GM12892 (cell line): ENCODE measurements at regions not wholly inside any gene's neighbourhood (a gene's known extent, or its start where the extent isn't known, plus 50 kb on each side); places are given as distances from the start of the nearest gene placed in this dataset.

ENCODE experiments used
- DNase-seq: peaks from one replicate; pipeline ENCODE4 v3.0.0; 2011; ENCODE audit not compliant: insufficient read length
- FAIRE-seq: peaks from 2 replicates; lab custom pipeline; 2011; peaks lifted over from hg19 to GRCh38; lab: Jason Lieb, UNC
- POLR2A ChIP-seq: IDR thresholded peaks from 2 replicates; pipeline ENCODE4 v1.6.1; 2011; ENCODE audit warnings: low read depth, low read length, control low read depth
- POLR2AphosphoS5 ChIP-seq: IDR thresholded peaks from 2 replicates; pipeline ENCODE4 v1.6.1; 2011; ENCODE audit warnings: low read depth, low read length, control low read depth
- TAF1 ChIP-seq: IDR thresholded peaks from 2 replicates; pipeline ENCODE4 v1.6.1; 2011; ENCODE audit warnings: low read depth, mild to moderate bottlenecking, control low read depth, low read length, borderline replicate concordance

GRCh38 chr1:81174052-81174451 lies 626.7 kb upstream of the ADGRL2 start:
- FAIRE-seq (no peak), DNase-seq (no peak)
- no peak for TF ChIP-seq POLR2A
- TF ChIP-seq POLR2AphosphoS5 = no peak
- no peak for TF ChIP-seq TAF1

- no peak for DNase-seq
- TF ChIP-seq POLR2A = no peak
- TF ChIP-seq POLR2AphosphoS5 = no peak
- no peak for TF ChIP-seq TAF1
- no peak for FAIRE-seq
Observed at GRCh38 chr1:81172483-81172882, 628.3 kb upstream of the ADGRL2 start.

GRCh38 chr1:81170721-81171120 lies 630.0 kb upstream of the ADGRL2 start:
- FAIRE-seq = no peak
- TF ChIP-seq TAF1 = no peak
- no peak for DNase-seq

- no peak for FAIRE-seq
- no peak for DNase-seq
- TF ChIP-seq POLR2AphosphoS5 (no peak), TAF1 (no peak), POLR2A (no peak)
Observed at GRCh38 chr1:81165963-81166362, 634.8 kb upstream of the ADGRL2 start.

- DNase-seq = no peak
- TF ChIP-seq POLR2AphosphoS5 (no peak), TAF1 (no peak), POLR2A (no peak)
- FAIRE-seq = no peak
Observed at GRCh38 chr1:81160696-81161095, 640.0 kb upstream of the ADGRL2 start.

- TF ChIP-seq TAF1 (no peak), POLR2AphosphoS5 (no peak), POLR2A (no peak)
- DNase-seq = no peak
- FAIRE-seq = no peak
Observed at GRCh38 chr1:81158592-81158991, 642.1 kb upstream of the ADGRL2 start.

- DNase-seq = no peak
- TF ChIP-seq POLR2AphosphoS5 (no peak), TAF1 (no peak), POLR2A (no peak)
- FAIRE-seq = no peak
Observed at GRCh38 chr1:81157686-81158085, 643.0 kb upstream of the ADGRL2 start.

GRCh38 chr1:81156887-81157286 lies 643.8 kb upstream of the ADGRL2 start:
- DNase-seq (no peak), FAIRE-seq (no peak)
- TF ChIP-seq TAF1 (no peak), POLR2AphosphoS5 (no peak), POLR2A (no peak)

GRCh38 chr1:81155131-81155530 lies 645.6 kb upstream of the ADGRL2 start:
- TF ChIP-seq POLR2AphosphoS5 = no peak
- TF ChIP-seq POLR2A = no peak
- TF ChIP-seq TAF1 = no peak
- DNase-seq (no peak), FAIRE-seq (no peak)

- DNase-seq (no peak), FAIRE-seq (no peak)
- no peak for TF ChIP-seq POLR2AphosphoS5
- no peak for TF ChIP-seq POLR2A
- no peak for TF ChIP-seq TAF1
Observed at GRCh38 chr1:81151206-81151605, 649.5 kb upstream of the ADGRL2 start.

GRCh38 chr1:81149649-81150325 lies 650.9 kb upstream of the ADGRL2 start:
- TF ChIP-seq TAF1 (no peak), POLR2AphosphoS5 (no peak), POLR2A (no peak)
- no peak for FAIRE-seq
- DNase-seq = no peak

GRCh38 chr1:81144240-81144825 lies 656.4 kb upstream of the ADGRL2 start:
- DNase-seq (no peak), FAIRE-seq (no peak)
- TF ChIP-seq POLR2A = no peak
- TF ChIP-seq POLR2AphosphoS5 = no peak
- TF ChIP-seq TAF1 = no peak
